GM20431 (cell line): ENCODE measurements at regions not wholly inside any gene's neighbourhood (a gene's known extent, or its start where the extent isn't known, plus 50 kb on each side); places are given as distances from the start of the nearest gene placed in this dataset.

Source experiments
- in situ Hi-C: fragments of 300-500 bp; cut with MseI, MboI; formaldehyde crosslinking; loops from one replicate; pipeline ENCODE4 v1.15.0; 2020; ENCODE audit warnings: low sequenced_read_pairs; ENCODE audit not compliant: unreplicated experiment

DNA sequence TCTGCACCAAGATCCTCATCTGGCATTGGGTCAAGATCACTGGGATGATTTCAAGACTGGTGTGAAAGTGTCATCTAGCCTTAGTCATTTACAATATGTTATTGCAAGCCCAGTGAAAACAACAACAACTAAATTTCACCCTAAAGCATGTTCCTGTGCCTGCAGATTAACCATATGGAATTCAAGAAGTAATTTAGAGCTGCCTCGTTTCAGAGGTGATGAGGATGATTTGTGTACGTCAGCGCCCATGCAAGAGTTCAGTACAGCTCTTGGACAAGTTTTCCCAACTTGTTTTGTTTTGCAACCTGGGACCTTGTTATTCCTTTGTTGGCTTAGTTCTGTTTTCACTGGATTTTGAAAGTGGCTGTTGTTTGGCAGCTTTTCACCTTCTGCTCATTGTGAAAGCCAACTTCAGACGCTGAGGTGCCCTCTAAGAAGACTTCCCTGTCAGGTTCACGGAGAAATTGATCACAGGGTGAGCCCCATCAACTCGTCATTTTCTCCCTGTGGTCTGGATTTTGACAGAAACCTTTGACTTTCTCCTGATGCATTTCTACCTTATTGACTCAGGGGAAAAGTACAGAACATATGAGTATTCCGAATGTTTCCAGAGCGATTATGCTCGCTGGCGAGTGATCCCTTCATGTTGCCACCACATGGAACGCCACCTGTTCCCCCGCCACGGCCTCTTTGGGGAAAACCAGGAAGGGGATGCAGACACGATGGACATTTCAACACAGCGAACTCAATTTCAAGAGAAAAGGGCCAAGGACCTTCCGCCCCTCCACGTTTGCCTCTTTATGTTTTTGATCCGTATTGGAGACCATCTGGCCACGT, 85.6 kb downstream of the FOXL1 start:
- in situ Hi-C loops = no loop called here

DNA sequence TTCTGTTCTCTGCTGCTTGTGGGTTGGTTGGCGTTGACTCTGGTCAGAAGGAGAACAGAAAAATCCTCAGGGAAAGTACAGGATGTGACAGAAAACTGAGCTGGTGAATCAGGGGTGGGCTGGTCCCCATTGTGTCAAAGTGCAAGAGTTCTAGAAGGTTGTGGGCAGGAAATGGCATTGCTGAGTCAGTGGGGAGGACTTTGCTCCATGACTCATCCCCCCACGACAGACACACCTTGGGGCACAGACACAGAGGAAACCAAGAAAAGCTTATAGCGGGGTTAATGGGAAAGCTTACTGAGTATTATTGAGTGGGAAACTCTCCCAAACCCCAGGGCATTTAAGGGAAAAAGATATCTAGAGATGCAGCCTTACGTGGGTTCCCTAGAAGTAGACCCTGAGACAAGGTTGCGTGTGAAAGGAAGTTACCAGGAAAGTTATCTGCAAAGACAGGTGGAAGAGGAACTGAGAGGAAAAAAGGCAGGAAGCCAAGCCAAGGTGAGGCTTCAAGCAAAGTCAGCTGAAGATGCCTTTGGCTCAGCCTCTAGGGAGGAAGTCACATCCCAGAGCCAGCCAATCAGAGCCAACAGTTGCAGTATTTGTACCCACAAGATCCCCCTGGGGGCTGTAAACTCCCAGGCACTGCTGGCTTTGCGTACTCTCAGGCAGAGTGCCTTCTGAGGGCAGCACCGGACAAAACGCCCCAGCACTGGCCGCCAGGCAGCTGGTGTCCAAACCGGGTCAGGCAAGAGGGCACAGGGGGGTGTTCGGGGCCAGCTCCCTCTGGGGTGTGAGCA, 86.4 kb downstream of the FOXL1 start:
- in situ Hi-C loops = no loop called here

- in situ Hi-C loops = no loop called here
These were observed 86.9 kb downstream of the FOXL1 start for GRCh38 chr16:86665319-86665675.

- in situ Hi-C loops = no loop called here
These were observed 87.6 kb downstream of the FOXL1 start for GRCh38 chr16:86665929-86666328.

- in situ Hi-C loops = no loop called here
These were observed 88.7 kb downstream of the FOXL1 start for GRCh38 chr16:86667035-86667434.

GRCh38 chr16:86668136-86668910, 90.0 kb downstream of the FOXL1 start:
- in situ Hi-C loops = no loop called here

DNA sequence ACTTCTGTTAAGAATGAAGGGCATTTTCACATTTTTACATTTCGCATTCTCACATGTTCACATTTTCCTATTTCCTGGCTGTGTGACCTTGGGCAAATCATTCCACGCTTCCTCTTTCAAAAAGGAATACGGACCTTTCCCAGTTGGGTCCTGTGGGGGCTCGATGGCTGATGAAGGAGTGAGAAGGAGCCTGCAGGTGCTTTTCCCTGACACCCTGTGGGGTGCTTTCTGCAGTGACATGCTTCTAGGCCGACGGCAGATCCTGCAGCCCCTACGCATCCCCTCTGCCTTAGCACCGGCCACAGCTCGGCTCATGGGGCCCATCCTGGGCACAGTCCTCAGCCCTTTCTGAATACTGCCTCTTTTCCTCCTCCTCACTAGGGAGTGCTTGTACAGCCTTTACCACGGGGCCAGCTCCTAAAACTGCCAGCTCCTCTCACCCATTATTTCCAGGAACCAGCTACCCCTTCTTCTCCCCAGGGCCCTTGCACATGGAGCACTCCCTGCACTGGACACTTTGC, 91.0 kb downstream of the FOXL1 start:
- in situ Hi-C loops = no loop called here

- in situ Hi-C loops = no loop called here
These were observed 91.8 kb downstream of the FOXL1 start for GRCh38 chr16:86669937-86670749.

DNA sequence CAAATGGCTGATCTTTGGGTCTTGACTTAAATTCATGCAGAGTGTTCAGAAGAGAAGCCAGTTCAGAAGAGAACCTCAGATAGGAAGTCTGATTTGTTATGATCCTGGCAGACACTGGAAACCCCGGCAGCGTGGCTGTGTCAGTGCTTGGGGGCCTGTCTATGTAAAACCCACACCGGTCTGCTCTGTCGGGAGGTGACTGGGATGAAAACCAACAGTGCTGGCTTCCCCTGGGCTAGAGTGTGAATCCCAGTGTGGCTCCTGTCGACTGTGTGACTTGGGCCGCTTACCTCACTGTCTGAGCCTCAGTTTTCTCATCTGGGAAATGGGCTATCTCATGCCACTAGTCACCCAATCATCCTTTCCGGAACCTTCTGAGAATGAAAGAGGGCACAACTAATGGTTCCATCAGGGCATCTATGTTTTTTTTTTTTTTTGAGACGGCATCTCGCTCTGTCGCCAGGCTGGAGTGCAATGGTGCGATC, 92.4 kb downstream of the FOXL1 start:
- in situ Hi-C loops = no loop called here

DNA sequence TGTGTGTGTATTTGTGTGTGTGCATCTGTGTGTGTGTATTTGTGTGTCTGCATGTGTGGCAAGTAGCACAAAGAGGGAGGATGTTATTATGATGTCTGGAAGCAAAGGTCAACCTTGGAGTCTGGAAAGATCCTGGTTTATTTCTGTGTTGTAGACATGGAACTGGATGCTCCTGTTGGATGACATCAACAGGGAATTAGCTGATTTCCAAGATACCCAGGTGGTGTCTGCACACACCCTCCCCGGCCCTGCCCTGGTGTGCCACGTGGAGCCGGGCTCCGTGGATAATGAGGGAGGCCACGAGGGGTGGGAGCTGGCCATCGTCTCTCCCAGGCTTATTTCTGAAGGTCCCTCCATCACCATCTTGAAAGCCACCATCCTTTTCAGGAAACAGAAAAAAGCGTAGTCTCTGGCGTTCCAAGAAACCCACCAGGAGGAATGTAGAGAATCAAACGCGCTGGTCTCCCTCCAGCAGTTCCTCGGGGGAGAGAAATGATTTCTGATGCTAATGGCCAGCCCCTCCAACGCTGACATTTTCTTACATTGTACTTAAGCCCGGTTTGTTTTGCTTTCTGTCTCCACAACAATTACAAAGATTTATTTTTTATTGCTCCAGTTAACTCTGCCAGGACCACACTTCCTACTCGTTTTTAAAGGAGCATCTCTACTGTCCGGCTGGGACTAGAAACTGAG, 93.3 kb downstream of the FOXL1 start:
- in situ Hi-C loops = no loop called here

DNA sequence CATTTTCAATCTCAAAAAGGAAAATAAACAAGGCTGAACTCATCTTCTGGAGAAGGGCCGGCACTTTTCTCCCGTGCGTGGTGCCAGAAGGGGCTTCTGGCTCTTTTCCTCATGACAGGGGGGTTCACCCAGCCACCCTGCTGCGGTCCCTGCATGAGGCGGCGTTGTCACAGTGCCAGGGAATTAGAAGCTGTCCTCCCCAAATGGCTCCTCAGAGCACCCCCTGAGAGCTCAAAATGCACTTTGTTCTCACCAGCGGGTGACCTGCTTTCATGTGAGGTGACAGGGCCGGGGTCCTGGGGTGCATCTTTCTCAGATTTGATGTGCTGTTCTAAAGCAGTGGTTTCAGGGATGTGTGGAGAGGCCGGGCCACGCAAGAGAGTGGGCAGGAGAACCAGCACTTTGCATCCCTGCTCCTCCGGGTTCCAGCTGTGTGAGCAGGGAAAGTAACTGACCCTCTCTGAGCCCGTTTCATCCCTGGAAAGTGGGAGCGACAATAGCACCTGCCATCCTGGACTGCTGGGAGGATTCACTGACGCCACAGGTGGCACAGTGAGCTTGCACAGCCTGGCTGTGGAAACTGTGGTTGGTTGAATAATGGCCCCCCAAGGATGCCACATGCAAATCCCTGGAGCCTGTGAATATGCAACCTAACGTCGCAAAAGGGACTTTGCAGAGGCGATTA, 94.0 kb downstream of the FOXL1 start:
- in situ Hi-C loops = no loop called here

- in situ Hi-C loops = no loop called here
These were observed 95.0 kb downstream of the FOXL1 start for GRCh38 chr16:86673090-86673955.

- in situ Hi-C loops = no loop called here
These were observed 95.7 kb downstream of the FOXL1 start for GRCh38 chr16:86673956-86674453.

DNA sequence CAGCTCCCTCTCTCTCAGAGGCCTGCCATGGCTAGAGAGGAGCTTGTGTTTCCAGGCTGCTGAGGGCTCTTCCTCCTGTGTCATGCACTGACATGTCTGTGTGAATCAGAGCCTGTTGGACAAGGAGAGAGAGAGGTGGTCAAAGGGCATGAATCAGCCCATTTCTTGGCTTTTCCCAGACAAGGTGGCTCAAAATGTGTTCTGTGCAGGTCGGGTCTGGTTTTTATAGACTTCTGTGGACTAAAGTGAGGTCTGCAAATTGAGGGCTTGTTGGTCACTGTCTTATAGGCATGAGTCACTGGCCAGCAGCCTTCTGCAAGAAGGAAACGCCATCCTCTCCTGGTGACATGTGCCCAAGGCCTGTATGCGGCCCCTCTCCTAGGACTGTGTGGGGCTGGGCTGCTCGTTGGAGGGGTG, 97.9 kb downstream of the FOXL1 start:
- in situ Hi-C loops = no loop called here

DNA sequence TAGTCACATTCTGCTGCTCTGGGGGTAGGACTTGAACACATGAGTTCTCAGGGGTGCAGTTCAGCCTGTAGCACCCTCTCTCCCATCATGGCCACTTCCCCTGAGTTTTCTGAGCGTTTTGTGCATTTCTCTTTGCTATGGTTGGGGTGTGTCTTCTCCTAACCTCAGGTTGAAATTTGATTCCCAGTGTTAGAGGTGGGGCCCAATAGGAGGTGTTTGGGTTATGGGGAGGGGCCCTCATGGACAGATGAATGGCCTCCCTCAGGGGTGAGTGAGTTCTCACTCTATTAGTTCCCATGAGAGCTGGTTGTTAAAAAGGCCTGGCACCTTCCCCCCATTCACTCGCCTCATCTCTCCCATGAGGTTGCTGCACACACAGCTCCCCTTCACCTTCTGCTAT, 101.1 kb downstream of the FOXL1 start:
- in situ Hi-C loops = no loop called here

- in situ Hi-C loops = no loop called here
These were observed 101.8 kb downstream of the FOXL1 start for GRCh38 chr16:86680162-86680561.

DNA sequence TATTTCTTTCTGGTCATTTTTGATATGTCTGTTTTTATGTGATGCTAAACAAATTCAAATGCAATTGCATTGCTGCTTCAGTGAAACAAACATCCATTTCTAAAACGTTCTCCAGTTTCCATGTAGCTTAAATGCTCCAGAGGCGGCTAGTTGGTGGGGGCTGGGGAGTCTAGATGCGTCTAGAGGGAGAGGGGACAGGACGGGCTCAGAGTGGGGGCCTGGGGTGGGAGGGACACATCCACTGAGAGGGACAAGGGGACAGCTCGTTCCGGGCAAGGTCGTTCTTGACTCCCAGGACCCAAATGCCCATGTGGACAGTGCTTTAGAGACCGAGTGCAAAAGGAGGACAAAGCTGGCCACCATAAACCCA, 102.3 kb downstream of the FOXL1 start:
- in situ Hi-C loops = no loop called here
